ENCODE measurements at regions not wholly inside any gene's neighbourhood (a gene's known extent, or its start where the extent isn't known, plus 50 kb on each side); places are given as distances from the start of the nearest gene placed in this dataset.

DNA sequence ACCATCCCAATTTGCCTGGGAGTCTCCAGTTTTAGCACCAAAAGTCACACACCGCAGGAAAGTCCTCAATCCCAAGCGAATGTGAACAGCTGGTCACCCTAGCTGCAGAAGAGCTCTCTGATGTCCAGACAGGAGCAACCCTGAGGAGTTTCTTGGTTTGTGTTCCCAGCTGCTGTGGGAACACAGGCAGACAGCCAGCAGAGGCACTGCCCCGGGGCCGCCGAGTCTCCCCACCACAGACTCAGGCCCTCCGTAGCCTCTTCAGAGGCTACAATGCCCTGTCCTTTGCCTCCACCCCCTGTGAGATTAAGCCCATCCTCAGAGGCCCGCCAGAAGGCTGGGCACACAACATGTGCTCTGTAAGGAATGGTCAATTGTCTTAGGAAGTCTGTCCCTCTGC is 111.5 kb downstream of the TTC32 start:
- DNase-seq (ENCODE audit: extremely low read depth in 1 of 11, low read depth in 9 of 11, low spot score in 4 of 11), result no peak

DNA sequence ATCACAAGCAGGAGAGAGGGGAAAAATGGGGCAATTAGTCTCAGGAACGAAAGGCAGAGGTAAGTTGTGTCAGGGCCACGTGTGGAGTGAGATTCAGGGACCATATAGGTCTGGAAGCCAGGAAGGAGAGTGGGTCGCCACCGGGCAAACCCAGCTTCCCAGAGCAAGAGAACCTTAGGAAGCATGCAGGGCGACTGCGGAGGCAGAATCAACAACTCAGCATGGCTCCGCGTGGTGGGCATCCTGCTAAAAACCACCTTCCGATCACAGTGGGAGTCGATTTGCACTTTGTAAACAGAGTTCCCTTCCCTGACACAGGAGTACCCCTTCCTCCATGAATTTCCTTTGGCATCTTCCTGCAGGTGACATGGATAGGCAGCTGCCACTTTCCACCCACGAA is 114.6 kb downstream of the TTC32 start:
- DNase-seq (ENCODE audit: extremely low read depth in 1 of 11, low read depth in 9 of 11, low spot score in 4 of 11), result no peak

DNA sequence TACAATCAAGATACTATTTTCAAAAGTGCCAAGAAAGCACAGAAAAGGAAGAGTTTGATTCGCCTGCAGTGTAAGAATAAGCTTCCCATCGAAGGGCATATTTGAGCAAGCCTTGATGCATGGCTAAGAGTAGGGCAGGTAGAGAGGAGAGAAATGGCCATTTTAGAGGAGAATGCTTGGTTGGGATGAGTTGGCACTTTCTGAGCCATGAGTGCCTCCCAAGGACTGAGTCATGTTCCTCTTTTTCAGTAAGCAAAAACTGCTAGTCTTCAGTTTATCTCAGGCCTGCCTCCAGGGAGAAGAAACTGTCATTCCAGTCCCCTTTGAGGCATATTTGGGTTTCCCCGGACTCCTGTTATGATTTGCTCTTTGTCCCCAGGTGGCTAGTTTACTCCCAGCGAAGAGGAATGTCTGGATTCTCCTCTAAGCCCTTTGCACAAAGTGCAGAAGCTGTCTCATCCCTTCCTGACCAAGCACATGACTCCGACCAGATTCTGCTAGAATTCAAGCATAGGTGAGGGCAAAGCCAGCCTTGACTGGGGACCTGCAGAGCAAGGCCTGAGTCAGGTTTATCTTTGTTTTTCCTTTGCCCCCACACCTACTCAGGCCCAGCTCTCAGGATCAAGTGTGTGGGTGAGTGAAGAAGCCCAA is 115.2 kb downstream of the TTC32 start:
- no peak for DNase-seq (ENCODE audit: extremely low read depth in 1 of 11, low read depth in 9 of 11, low spot score in 4 of 11)

DNA sequence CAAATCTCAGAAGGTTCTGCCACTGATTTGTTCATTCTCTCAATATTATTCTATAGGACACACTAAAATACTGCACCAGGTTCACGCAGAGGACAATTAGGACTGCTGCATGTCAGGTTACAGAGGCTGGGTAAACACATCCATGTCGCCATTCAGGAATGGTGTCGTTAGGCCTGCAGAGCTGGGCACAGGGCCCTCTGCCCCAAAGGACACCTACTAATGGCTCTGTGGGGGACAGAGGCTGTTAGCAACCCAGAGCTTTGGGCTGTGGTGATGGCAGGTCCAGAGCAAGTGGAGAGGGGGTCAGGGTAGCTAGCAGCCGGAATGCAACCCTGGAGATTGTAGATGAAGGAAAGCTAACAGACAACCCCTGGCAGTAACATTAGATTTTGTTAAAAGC is 115.9 kb downstream of the TTC32 start:
- DNase-seq (ENCODE audit: extremely low read depth in 1 of 11, low read depth in 9 of 11, low spot score in 4 of 11), result no peak

DNA sequence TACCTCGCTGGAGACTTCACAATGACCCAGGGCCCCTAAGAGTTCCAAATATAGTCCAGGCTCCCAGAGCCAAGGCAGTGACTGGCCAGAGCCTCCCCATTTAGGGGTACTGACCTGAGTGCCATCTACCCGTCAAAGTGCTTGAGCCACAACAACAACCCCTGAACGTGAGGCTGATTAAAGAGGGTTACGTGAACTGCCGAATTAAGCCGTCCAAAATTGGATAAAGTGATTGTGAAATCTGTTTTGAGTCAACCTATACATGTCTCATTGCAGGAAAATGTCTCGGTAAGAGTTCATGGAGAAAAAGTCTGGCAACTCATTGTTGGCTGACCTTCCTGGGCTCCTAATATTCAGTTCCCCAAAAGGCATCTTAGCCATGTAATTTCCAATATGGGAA is 116.3 kb downstream of the TTC32 start:
- DNase-seq (ENCODE audit: extremely low read depth in 1 of 11, low read depth in 9 of 11, low spot score in 4 of 11), result no peak

DNA sequence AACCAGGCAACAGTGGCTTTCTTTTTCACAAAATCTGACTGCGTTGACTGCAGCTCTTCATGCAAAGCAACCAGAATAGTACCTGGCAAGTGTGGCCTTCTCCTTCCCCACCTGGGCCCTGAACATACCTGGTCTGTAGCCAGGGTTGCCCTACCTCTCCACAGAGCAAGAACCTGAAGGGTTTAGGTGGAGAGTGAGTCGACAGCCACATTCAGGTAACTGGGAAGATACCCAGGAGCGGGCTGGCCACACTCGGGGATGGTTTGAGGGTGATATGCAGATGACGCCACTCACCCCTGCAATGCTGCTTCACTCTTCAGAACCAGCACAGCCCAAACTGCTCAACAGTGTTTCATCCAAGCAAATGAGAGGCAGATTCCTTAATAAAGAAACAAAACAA is 117.3 kb downstream of the TTC32 start:
- no peak for DNase-seq (ENCODE audit: extremely low read depth in 1 of 11, low read depth in 9 of 11, low spot score in 4 of 11)

DNA sequence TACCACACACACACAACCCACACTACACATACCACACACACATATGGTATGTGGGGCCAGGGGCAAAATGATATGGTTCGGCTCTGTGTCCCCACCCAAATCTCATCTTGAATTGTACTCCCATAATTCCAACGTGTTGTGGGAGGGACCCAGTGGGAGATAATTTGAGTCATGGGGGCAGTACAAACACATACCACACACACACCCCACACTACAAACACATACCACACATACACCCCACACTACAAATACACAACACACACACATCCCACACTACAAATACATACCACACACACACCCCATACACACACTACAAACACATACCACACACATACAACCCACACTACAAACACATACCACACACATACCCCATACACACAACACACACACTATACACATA is 117.8 kb downstream of the TTC32 start:
- no peak for DNase-seq (ENCODE audit: extremely low read depth in 1 of 11, low read depth in 9 of 11, low spot score in 4 of 11)

DNA sequence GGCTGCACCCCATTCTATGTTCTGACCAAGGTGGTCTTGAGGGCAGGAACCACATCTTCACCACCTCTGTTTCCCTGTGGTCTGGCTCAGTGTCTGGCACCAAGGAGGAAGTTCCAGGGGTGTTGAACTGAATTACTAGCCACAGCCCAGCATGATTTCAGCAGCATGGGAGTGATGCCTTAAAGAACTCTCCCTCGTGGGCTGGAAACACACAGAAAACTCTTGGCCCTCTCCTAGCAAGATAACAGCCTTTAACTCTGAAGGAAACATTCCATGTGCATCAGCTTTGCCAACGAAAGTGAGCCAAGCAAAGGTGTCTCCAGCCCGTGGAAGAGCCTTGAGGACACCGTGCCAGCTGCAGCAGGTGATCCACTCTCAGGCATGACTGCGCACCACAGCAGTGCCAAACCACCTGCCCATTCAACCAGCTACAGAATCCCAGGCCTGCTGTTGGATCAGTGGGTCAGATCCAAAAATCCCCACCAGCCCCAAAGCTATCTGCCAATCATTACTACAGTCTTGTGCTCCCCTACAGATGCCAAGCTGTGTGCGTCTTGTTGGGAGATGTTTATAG is 124.8 kb downstream of the TTC32 start:
- no peak for DNase-seq (ENCODE audit: extremely low read depth in 1 of 11, low read depth in 9 of 11, low spot score in 4 of 11)

DNA sequence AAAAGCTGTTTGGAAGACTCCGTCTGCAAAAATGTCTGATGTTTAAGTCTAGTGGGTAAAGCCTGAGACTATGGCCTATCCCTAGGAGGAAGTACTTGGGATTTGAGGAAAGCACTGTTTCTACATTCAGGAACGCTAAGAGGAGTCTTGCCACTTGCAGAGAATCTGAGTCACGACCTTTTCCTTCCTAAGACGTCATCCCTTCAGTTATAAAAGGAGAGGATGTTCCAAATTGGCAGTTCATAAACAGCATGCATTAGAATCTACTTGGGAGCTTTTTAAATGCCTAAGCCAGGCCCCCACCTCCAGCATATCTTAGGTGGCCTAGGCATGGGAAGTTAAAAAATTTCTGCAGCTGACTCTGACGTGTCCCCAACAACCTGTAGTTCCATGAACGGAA is 125.9 kb downstream of the TTC32 start:
- no peak for DNase-seq (ENCODE audit: extremely low read depth in 1 of 11, low read depth in 9 of 11, low spot score in 4 of 11)

DNA sequence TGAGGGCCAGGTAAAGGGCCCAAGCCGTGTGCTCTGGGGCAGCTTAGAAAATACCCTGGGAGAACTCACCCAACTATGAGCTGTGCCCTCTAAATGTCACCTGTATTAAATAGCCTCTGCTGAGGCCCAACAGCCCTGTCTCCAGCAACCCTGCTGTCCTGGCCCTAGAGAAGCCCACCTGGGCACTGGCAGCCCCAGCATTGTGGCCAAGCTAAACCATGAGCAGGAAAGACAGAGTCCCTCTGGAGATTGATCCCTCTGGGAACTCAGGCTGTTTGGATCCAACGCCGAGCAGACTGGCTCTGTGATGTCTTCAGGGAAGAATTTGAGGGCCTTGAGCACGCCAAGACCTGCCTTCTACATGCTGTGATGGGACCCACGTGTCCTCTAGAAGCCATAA is 126.5 kb downstream of the TTC32 start:
- no peak for DNase-seq (ENCODE audit: extremely low read depth in 1 of 11, low read depth in 9 of 11, low spot score in 4 of 11)

DNA sequence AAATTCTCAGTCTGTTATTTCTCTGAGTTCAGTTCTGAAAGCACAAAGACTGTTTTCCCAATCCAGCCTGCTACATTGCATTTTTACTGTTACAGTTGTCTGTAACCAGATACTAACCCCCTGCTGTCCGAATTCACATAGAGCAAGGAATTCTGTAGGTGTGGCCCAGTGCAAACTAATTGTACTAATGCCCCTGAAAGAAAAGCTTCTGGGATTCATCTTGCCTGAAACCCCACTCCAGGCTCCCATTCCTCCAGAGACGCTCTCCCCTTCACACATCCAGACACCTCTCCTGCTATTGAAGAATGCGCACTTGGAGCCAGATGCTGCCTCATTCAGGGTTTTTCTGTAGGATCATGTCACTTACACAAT is 127.0 kb downstream of the TTC32 start:
- DNase-seq (ENCODE audit: extremely low read depth in 1 of 11, low read depth in 9 of 11, low spot score in 4 of 11), result no peak

DNA sequence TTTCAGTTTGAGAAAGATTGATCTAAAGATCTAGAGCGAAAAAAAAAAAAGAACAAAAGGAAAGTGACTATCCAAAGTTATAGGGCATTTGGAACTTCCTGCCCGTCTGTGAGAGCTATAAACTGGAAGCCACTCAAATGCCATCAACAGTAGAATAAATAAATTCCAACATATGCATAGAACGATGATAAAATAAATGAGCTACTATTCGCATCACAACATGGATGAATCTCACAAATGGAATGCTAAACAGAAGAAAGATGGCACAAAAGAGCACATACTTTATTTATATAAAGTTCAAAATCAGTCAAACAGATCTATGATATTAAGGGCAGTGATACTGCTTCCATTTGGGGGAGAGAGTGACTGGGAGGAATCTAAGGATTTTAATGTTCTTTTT is 128.8 kb downstream of the TTC32 start:
- DNase-seq (ENCODE audit: extremely low read depth in 1 of 11, low read depth in 9 of 11, low spot score in 4 of 11), result no peak

DNA sequence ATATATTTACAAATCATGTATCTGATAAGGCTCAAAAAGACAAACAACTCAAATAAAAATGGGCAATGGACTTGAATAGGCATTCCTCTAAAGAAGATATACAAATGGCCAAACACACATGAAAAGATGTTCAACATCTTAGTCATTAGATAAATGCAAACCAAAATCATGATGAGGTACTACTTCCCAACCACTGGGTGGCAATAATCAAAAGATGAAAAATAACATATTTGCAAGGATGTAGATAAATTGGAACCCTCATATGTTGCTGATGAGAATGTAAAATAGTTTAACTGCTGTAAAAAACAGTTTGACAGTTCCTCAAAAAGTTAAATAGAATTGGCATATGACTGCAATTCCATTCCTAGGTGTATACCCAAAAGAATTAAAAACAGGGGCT is 132.3 kb downstream of the TTC32 start:
- no peak for DNase-seq (ENCODE audit: extremely low read depth in 1 of 11, low read depth in 9 of 11, low spot score in 4 of 11)

DNA sequence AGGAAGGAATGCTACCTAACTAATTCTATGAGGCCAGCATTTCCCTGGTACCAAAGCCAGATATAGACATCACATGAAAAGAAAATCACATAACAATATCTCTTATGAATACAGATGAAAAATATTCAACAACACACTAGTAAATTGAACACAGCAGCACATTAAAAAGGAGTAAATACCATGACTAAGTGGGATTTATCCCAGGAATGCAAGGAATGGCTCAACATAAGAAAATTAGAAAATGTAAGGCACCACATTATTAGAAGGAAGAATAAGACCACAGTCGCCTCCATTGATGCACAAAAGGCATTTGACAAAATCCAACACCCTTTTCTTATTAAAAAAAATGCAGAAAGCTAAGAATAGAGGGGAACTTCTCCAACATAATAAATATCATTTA is 133.9 kb downstream of the TTC32 start:
- no peak for DNase-seq (ENCODE audit: extremely low read depth in 1 of 11, low read depth in 9 of 11, low spot score in 4 of 11)

DNA sequence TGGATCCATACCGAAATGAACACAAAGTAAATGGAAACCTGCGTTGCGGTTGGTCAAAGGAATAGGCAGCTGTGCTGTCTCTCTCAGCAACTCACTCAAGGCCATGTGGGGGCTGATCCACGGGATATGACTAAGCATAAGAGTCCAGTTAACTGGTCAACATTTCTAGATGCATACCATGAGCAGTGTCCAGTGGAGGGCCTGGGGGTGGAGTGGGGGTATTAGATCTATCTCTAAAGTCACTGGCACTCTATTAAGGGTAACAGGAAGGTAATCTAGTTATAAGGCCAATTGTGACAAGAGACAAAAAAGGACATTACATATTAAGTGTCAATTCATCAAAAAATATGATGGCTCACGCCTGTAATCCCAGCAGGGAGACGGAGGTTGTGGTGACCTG is 136.8 kb downstream of the TTC32 start:
- no peak for DNase-seq (ENCODE audit: extremely low read depth in 1 of 11, low read depth in 9 of 11, low spot score in 4 of 11)

DNA sequence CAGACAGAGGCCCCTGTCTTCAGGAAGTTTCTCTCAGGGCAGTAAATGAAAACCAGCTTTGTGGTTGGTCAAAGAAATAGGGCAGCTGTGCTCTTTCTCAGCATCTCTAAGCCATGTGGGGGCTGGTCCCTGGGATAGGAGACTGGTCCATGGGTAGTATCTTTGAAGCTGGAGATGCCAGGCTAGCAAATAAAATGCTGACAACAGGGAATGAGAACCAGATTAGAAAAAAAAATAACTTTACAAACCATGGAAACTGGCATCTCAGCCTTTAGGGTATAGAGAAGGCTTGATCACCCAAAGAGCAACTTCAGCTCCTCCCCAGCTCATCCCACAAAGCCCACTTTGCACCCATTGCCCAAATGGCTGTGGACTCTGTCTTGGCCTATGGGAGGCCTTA is 138.1 kb downstream of the TTC32 start:
- DNase-seq (ENCODE audit: extremely low read depth in 1 of 11, low read depth in 9 of 11, low spot score in 4 of 11), result no peak

DNA sequence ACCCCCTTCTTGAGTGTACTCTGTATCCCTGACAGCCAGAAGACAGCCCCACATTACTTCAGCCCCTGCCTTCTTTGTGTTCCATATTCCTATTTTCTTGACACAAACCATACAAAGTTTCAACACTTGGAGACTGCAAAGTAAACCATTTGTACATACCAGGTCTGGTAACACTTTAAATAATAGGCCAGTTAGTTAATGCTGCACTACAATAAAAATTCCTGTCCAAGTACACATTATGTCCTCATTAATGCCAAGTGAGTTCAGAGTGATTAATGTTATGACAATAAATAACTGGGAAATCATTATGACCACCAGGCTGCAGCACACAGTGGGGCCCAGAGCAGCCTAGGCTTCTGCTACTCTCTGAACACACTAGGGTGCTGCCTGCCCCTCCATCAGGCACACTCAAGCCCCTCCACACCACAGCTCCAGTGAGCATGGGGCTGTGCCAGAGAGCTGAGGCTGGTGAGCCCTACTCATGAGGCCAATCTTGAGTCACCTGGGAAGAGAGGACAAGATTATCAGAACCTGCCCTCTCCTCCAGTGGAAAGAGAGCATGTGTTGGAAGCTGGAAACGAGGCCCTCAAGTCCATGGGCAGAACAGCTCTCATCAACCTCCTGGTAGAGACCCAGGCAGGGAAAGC is 138.7 kb downstream of the TTC32 start:
- no peak for DNase-seq (ENCODE audit: extremely low read depth in 1 of 11, low read depth in 9 of 11, low spot score in 4 of 11)

DNA sequence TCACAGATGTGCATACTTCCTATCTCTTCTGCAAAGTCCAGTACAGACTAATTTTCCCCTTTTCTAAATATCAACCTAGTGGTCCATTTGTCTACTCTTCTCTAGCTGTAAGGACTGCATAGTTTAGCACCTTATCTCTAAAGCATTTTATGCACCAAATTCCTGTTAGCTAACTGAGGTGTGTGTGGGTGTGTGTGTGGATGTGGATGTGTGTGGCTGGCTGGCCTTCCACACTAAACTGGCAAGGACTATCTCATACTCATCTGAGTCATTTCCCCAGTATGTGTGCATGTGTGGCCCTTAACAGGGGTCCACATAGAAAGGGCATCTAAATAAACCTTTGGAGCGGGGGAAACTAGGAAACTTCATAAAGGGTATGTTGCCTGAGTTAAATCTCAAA is 139.6 kb downstream of the TTC32 start:
- no peak for DNase-seq (ENCODE audit: extremely low read depth in 1 of 11, low read depth in 9 of 11, low spot score in 4 of 11)

DNA sequence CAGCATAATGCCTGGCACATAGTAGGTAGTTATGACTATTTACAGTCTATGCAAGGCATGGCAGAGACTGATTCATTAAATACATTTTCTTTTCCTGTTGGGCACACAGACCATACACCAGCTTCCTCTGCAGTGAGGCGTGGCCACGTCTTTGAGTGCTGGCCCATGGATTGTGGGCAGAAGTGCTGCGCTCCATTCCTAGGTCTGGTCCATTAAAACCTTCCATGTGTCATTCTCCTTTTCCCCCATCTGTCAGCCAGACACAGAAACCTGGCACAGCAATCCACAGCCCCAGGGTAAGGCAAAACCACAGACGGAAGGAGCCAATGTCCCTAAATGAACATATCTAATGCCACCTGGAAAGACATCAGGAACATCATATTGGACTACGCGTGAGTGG is 141.9 kb downstream of the TTC32 start:
- no peak for DNase-seq (ENCODE audit: extremely low read depth in 1 of 11, low read depth in 9 of 11, low spot score in 4 of 11)

DNA sequence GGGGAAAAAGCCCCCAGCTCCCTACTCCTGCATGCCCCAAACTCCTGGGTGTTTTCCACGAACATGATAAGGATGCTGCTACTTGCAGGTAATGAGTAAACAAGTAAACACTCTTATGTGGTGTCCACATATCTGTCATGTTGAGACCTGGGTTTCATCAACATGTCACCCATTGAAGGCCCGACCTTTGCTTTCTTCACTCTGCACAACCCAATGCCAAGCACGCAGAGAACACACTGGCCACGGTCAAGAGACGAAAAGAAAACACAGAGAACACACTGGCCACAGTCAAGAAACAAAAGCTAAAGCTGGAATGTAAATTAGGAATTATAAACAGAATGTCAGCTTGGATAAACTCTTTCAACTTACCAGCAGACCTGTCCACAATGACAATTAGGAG is 143.1 kb downstream of the TTC32 start:
- DNase-seq (ENCODE audit: extremely low read depth in 1 of 11, low read depth in 9 of 11, low spot score in 4 of 11), result no peak

DNA sequence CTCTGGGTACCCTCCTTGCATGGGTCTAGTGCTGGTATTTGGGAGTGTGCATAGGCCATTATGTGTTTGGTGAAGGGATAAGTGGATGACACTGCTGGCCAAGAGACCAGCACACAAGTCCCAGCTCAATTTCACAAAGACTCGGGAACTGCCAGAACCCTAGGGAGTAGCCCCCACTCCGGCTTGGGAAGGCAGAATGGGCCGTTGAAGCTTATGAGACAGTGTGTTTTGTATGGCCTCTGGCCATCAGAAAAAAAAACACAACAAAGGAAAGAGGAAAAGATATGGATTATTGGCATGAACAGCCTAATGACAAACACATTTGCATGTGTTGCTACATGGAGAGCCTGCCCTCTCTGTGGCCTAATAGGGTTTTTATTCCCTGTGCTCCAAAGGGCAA is 144.2 kb downstream of the TTC32 start:
- DNase-seq (ENCODE audit: extremely low read depth in 1 of 11, low read depth in 9 of 11, low spot score in 4 of 11), result no peak
